Keratinocyte (primary cell): ENCODE measurements at regions not wholly inside any gene's neighbourhood (a gene's known extent, or its start where the extent isn't known, plus 50 kb on each side); places are given as distances from the start of the nearest gene placed in this dataset.

Experiments
- DNase-seq: peaks from one replicate; pipeline ENCODE4 v3.0.0-alpha.2; 2011; ENCODE audit warnings: low read depth, missing footprints, low spot score
- FAIRE-seq: peaks from 2 replicates; lab custom pipeline; 2011; peaks lifted over from hg19 to GRCh38; lab: Jason Lieb, UNC
- H2AFZ ChIP-seq: 2 replicates; pipeline ENCODE4 v1.6.0; 2012; ENCODE audit warnings: low read length, control low read depth, inconsistent platforms; ENCODE audit not compliant: control insufficient read depth
- H3K27ac ChIP-seq: 2 replicates; pipeline ENCODE4 v1.5.1; 2011; ENCODE audit warnings: low read length; ENCODE audit not compliant: control insufficient read depth, insufficient read depth
- H3K27me3 ChIP-seq: 3 replicates; pipeline ENCODE4 v1.6.0; 2011; ENCODE audit warnings: low read length; ENCODE audit not compliant: control insufficient read depth, insufficient read depth; ENCODE audit errors: extremely low read depth
- H3K36me3 ChIP-seq, 2 experiments: 2 replicates in 1 of 2; 3 replicates in 1 of 2; pipeline ENCODE4 v1.5.1; 2011; ENCODE audit warnings: low read length in 2 of 2, mild to moderate bottlenecking in 1 of 2; ENCODE audit not compliant: control insufficient read depth in 2 of 2, insufficient read depth in 2 of 2; ENCODE audit errors: extremely low read depth in 1 of 2
- H3K4me1 ChIP-seq: 3 replicates; pipeline ENCODE4 v1.5.1; 2011; ENCODE audit warnings: low read length; ENCODE audit not compliant: control insufficient read depth, insufficient read depth; ENCODE audit errors: extremely low read depth
- H3K4me2 ChIP-seq: 3 replicates; pipeline ENCODE4 v1.6.0; 2011; ENCODE audit warnings: low read depth, low read length; ENCODE audit not compliant: control insufficient read depth, insufficient read depth; ENCODE audit errors: extremely low read depth
- H3K4me3 ChIP-seq, 3 experiments: fragments of 200-600 bp in 1 of 3; sonication (generic) in 1 of 3; 2 replicates in 2 of 3; 3 replicates in 1 of 3; pipeline ENCODE4 v1.5.1; 2011 to 2016; ENCODE audit warnings: low read length in 3 of 3, mild to moderate bottlenecking in 3 of 3, control low read depth in 2 of 3, inconsistent platforms in 1 of 3, low read depth in 1 of 3, mixed read lengths in 1 of 3, mixed run types in 1 of 3, moderate library complexity in 1 of 3; ENCODE audit not compliant: control insufficient read depth in 2 of 3, insufficient read depth in 2 of 3; ENCODE audit errors: extremely low read depth in 1 of 3
- H3K79me2 ChIP-seq: 2 replicates; pipeline ENCODE4 v1.6.0; 2012; ENCODE audit warnings: low read length; ENCODE audit not compliant: control insufficient read depth, insufficient read depth
- H3K9ac ChIP-seq: 3 replicates; pipeline ENCODE4 v1.6.0; 2011; ENCODE audit warnings: low read length; ENCODE audit not compliant: control insufficient read depth, insufficient read depth; ENCODE audit errors: extremely low read depth
- H3K9me1 ChIP-seq: 3 replicates; pipeline ENCODE4 v1.6.0; 2011; ENCODE audit warnings: low read length; ENCODE audit not compliant: control insufficient read depth, insufficient read depth; ENCODE audit errors: extremely low read depth
- H3K9me3 ChIP-seq: 2 replicates; pipeline ENCODE4 v1.5.1; 2012; ENCODE audit warnings: low read depth, low read length; ENCODE audit not compliant: control insufficient read depth
- H4K20me1 ChIP-seq: 3 replicates; pipeline ENCODE4 v1.6.0; 2011; ENCODE audit warnings: low read length; ENCODE audit not compliant: control insufficient read depth, insufficient read depth; ENCODE audit errors: extremely low read depth
- EZH2 ChIP-seq: IDR thresholded peaks from one replicate; pipeline ENCODE4 v1.6.1; 2012; ENCODE audit warnings: inconsistent platforms, mild to moderate bottlenecking, low read length, moderate library complexity
- dilution Hi-C: fragments of 300-500 bp; cut with MboI; formaldehyde crosslinking; loops from one replicate; pipeline ENCODE4 v1.7.0; 2020; ENCODE audit warnings: low sequenced_read_pairs; ENCODE audit not compliant: extremely low pct_ligation_motif_present
- TF ChIP-seq, protein P1 (sequence below), 3 experiments: IDR thresholded peaks in 1 of 3; conservative IDR thresholded peaks in 1 of 3; optimal IDR thresholded peaks in 1 of 3; 2 replicates in 2 of 3; 3 replicates in 1 of 3; pipeline versions ENCODE3 to v1.5.1; 2011; ENCODE audit warnings: low read length in 3 of 3, mild to moderate bottlenecking in 3 of 3, moderate library complexity in 2 of 3, control low read depth in 1 of 3, inconsistent platforms in 1 of 3; ENCODE audit not compliant: insufficient read depth in 2 of 3; ENCODE audit errors: extremely low read depth in 1 of 3

GRCh38 chr14:51145246-51145645 is 50.3 kb upstream of the TRIM9 start:
- H3K9me3 ChIP-seq = no peaks in the 10 kb centered on the region
- no peak for TF ChIP-seq EZH2
- TF ChIP-seq, protein P1, sequence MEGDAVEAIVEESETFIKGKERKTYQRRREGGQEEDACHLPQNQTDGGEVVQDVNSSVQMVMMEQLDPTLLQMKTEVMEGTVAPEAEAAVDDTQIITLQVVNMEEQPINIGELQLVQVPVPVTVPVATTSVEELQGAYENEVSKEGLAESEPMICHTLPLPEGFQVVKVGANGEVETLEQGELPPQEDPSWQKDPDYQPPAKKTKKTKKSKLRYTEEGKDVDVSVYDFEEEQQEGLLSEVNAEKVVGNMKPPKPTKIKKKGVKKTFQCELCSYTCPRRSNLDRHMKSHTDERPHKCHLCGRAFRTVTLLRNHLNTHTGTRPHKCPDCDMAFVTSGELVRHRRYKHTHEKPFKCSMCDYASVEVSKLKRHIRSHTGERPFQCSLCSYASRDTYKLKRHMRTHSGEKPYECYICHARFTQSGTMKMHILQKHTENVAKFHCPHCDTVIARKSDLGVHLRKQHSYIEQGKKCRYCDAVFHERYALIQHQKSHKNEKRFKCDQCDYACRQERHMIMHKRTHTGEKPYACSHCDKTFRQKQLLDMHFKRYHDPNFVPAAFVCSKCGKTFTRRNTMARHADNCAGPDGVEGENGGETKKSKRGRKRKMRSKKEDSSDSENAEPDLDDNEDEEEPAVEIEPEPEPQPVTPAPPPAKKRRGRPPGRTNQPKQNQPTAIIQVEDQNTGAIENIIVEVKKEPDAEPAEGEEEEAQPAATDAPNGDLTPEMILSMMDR (optimal IDR thresholded peaks at IDR 0.05 in 1 of 3, IDR thresholded peaks at IDR 0.05 in 1 of 3, conservative IDR thresholded peaks at IDR 0.05 in 1 of 3; ENCODE audit: extremely low read depth in 1 of 3, insufficient read depth in 2 of 3, low read length in 3 of 3) = no peak

GRCh38 chr14:51147183-51147582 is 52.3 kb upstream of the TRIM9 start:
- H3K27me3 ChIP-seq = peaks cover 5% of the 10 kb centered on the region
- H3K27ac ChIP-seq = no peak overlapping the region
- H2AFZ ChIP-seq = no peak overlapping the region
- H3K4me3 ChIP-seq = no peak overlapping the region
- no peaks in the 10 kb centered on the region for H3K4me1 ChIP-seq
- H3K36me3 ChIP-seq = no peaks in the 10 kb centered on the region
- H3K4me2 ChIP-seq = no peak overlapping the region
- H3K9me3 ChIP-seq = no peaks in the 10 kb centered on the region
- H4K20me1 ChIP-seq = no peaks in the 10 kb centered on the region
- FAIRE-seq (no peak), DNase-seq (no peak)
- dilution Hi-C loops = no loop called here
- H3K9me1 ChIP-seq = no peaks in the 10 kb centered on the region
- TF ChIP-seq, protein P1 (optimal IDR thresholded peaks at IDR 0.05 in 1 of 3, IDR thresholded peaks at IDR 0.05 in 1 of 3, conservative IDR thresholded peaks at IDR 0.05 in 1 of 3; ENCODE audit: extremely low read depth in 1 of 3, insufficient read depth in 2 of 3, low read length in 3 of 3) = no peak
- no peak for TF ChIP-seq EZH2
- no peaks in the 10 kb centered on the region for H3K79me2 ChIP-seq
- H3K9ac ChIP-seq = no peak overlapping the region

More at GRCh38 chr14:51145246-51145645, 50.3 kb upstream of the TRIM9 start:
- Histone ChIP-seq H3K9ac (no peak overlapping the region), H3K4me3 (no peak overlapping the region), H3K4me2 (no peak overlapping the region), H3K27me3 (peaks cover 5% of the 10 kb centered on the region), H3K79me2 (no peaks in the 10 kb centered on the region), H3K27ac (no peak overlapping the region), H3K4me1 (no peaks in the 10 kb centered on the region), H3K9me1 (no peaks in the 10 kb centered on the region), H3K36me3 (no peaks in the 10 kb centered on the region), H2AFZ (no peak overlapping the region), H4K20me1 (no peaks in the 10 kb centered on the region)
- no peak for FAIRE-seq
- dilution Hi-C loops = no loop called here
- no peak for DNase-seq
